Thyroid gland (tissue), 4 donors: ENCODE measurements at regions not wholly inside any gene's neighbourhood (a gene's known extent, or its start where the extent isn't known, plus 50 kb on each side); places are given as distances from the start of the nearest gene placed in this dataset.

Source experiments
- POLR2A ChIP-seq, 2 donors: fragments of 450-650 bp; IDR thresholded peaks; one replicate each; pipeline ENCODE4 v1.6.1; 2017; ENCODE audit warnings: antibody characterized with exemption in 2 of 2, mild to moderate bottlenecking in 2 of 2, moderate library complexity in 1 of 2
- TF ChIP-seq, protein P1 (sequence below), 6 experiments: fragments of 200-600 bp in 3 of 6; fragments of 450-650 bp in 3 of 6; sonication (generic) in 3 of 6; IDR thresholded peaks; one replicate each; pipeline ENCODE4 v1.5.1; 2016 to 2019; ENCODE audit warnings: antibody characterized with exemption in 6 of 6, mild to moderate bottlenecking in 2 of 6, inconsistent platforms in 1 of 6, moderate library complexity in 1 of 6

DNA sequence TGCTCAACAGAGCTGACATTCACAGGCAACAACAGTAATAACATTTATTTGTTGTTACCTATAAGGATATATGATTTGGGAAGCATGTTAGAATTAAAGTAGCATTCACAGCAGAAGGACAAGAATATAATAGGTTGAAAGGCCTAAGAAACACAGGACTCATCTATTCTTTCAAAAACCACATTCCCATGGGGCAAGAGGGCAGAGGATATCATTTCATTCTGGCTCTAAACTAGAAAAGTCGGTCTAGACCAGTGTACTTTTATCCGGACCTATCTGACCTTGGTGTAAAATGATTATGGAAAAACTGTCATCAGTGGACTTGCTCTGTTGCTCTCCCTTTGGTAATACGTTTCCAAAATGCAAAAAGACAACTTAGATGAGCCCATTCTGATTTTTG is 914.7 kb upstream of the CITED2 start:
- TF ChIP-seq POLR2A (IDR thresholded peaks at IDR 0.05) = no peak
- TF ChIP-seq, protein P1, sequence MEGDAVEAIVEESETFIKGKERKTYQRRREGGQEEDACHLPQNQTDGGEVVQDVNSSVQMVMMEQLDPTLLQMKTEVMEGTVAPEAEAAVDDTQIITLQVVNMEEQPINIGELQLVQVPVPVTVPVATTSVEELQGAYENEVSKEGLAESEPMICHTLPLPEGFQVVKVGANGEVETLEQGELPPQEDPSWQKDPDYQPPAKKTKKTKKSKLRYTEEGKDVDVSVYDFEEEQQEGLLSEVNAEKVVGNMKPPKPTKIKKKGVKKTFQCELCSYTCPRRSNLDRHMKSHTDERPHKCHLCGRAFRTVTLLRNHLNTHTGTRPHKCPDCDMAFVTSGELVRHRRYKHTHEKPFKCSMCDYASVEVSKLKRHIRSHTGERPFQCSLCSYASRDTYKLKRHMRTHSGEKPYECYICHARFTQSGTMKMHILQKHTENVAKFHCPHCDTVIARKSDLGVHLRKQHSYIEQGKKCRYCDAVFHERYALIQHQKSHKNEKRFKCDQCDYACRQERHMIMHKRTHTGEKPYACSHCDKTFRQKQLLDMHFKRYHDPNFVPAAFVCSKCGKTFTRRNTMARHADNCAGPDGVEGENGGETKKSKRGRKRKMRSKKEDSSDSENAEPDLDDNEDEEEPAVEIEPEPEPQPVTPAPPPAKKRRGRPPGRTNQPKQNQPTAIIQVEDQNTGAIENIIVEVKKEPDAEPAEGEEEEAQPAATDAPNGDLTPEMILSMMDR (IDR thresholded peaks at IDR 0.05) = no peak
